GM12864 (cell line): ENCODE measurements at regions not wholly inside any gene's neighbourhood (a gene's known extent, or its start where the extent isn't known, plus 50 kb on each side); places are given as distances from the start of the nearest gene placed in this dataset.

Experiments used
- DNase-seq: peaks from one replicate; pipeline ENCODE4 v3.0.0-alpha.2; 2011; ENCODE audit warnings: low read depth
- H3K4me3 ChIP-seq: 2 replicates; pipeline ENCODE4 v1.5.1; 2011; ENCODE audit warnings: mild to moderate bottlenecking, low read depth, low read length, control low read depth
- TF ChIP-seq, protein P1 (sequence below): IDR thresholded peaks from 2 replicates; pipeline ENCODE4 v1.5.1; 2011; ENCODE audit warnings: low read depth, mild to moderate bottlenecking, moderate library complexity, low read length, control low read depth, inconsistent platforms; ENCODE audit errors: missing control alignments

DNA sequence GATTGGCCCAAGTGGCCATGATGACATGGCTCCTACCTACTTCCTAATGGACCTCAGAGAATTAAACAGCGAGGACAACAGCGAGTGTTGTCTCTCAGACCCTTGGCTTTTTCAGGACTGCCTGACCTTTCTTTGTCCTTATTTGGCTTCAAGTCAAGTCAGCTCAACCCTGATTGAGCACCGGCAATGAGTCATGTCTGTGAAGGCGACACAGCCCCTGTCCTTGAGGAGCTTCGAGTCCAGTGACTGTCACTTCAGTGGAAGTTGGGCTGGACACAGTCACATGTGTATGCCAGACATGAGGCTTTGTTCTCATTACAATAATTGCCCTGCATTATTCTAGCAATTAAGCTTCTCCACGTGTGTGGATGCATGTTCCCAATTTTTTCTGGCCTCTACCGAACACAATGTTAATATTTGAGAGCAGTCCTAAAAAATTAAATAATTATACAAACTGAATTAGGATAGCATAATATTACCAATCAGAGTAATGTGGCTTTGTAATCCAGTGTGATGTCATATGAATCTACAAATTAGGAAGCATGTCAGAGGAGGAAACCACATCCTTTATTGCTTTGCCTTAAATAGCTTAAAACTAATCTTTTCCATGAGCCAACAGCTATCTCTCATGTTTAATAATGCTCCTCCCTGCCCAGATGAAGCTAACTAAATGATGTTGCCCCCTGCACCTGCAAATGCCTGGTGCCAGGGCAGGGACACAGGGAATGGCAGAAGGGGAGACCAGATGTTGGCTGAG is 178.6 kb downstream of the CDH26 start:
- H3K4me3 ChIP-seq: no peak overlapping the region
- TF ChIP-seq, protein P1, sequence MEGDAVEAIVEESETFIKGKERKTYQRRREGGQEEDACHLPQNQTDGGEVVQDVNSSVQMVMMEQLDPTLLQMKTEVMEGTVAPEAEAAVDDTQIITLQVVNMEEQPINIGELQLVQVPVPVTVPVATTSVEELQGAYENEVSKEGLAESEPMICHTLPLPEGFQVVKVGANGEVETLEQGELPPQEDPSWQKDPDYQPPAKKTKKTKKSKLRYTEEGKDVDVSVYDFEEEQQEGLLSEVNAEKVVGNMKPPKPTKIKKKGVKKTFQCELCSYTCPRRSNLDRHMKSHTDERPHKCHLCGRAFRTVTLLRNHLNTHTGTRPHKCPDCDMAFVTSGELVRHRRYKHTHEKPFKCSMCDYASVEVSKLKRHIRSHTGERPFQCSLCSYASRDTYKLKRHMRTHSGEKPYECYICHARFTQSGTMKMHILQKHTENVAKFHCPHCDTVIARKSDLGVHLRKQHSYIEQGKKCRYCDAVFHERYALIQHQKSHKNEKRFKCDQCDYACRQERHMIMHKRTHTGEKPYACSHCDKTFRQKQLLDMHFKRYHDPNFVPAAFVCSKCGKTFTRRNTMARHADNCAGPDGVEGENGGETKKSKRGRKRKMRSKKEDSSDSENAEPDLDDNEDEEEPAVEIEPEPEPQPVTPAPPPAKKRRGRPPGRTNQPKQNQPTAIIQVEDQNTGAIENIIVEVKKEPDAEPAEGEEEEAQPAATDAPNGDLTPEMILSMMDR: no peak
- no peak for DNase-seq

GRCh38 chr20:60137657-60138245 is 179.5 kb downstream of the CDH26 start:
- H3K4me3 ChIP-seq: peak overlapping the region; percentile 59
- peak; percentile 30 for DNase-seq
- TF ChIP-seq, protein P1: peak; percentile 67

- TF ChIP-seq, protein P1: no peak
- peak; percentile 29 for DNase-seq
- peak overlapping the region; percentile 59 for H3K4me3 ChIP-seq
Measured at GRCh38 chr20:60138256-60139220, 180.3 kb downstream of the CDH26 start.

- H3K4me3 ChIP-seq: no peak overlapping the region
- TF ChIP-seq, protein P1: no peak
- no peak for DNase-seq
Measured at GRCh38 chr20:60139663-60140446, 181.6 kb downstream of the CDH26 start.

- H3K4me3 ChIP-seq: no peak overlapping the region
- TF ChIP-seq, protein P1: no peak
- no peak for DNase-seq
Measured at GRCh38 chr20:60142587-60142986, 184.4 kb downstream of the CDH26 start.

- TF ChIP-seq, protein P1: no peak
- DNase-seq: no peak
- H3K4me3 ChIP-seq: no peak overlapping the region
Measured at GRCh38 chr20:60143261-60143842, 185.1 kb downstream of the CDH26 start.
